ENCODE measurements at regions not wholly inside any gene's neighbourhood (a gene's known extent, or its start where the extent isn't known, plus 50 kb on each side); places are given as distances from the start of the nearest gene placed in this dataset.

DNA sequence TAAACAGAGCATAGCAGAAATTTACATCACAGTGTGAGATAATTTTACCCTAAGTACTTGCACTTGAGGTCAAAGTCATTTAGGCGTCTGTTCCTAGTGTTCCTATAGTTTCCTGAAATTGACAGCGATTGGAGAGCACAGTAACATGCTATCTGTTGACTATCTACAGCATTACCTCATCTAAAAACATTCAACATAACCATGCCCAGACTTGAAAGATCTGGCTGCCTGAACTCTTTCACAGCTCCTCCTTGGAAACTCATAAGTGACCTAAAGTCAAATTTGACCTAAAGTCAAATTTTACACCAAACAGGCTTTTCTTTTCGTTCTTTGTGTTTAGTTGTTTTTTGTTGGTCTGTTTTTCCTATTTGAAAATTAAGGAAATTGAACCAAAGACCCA lies 233.8 kb upstream of the UBASH3B start:
- peaks cover 4% of the 10 kb centered on the region for H3K27me3 Mint-ChIP-seq
- peaks cover under 1% of the 10 kb centered on the region for H3K9me3 Mint-ChIP-seq
- TF ChIP-seq, protein P1, sequence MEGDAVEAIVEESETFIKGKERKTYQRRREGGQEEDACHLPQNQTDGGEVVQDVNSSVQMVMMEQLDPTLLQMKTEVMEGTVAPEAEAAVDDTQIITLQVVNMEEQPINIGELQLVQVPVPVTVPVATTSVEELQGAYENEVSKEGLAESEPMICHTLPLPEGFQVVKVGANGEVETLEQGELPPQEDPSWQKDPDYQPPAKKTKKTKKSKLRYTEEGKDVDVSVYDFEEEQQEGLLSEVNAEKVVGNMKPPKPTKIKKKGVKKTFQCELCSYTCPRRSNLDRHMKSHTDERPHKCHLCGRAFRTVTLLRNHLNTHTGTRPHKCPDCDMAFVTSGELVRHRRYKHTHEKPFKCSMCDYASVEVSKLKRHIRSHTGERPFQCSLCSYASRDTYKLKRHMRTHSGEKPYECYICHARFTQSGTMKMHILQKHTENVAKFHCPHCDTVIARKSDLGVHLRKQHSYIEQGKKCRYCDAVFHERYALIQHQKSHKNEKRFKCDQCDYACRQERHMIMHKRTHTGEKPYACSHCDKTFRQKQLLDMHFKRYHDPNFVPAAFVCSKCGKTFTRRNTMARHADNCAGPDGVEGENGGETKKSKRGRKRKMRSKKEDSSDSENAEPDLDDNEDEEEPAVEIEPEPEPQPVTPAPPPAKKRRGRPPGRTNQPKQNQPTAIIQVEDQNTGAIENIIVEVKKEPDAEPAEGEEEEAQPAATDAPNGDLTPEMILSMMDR (IDR thresholded peaks at IDR 0.05): no peak
- H3K27ac Mint-ChIP-seq: no peak overlapping the region
- H3K4me3 Mint-ChIP-seq: no peak overlapping the region
- H3K36me3 Mint-ChIP-seq (ENCODE audit: low read depth): no peaks in the 10 kb centered on the region
- H3K4me1 Mint-ChIP-seq (ENCODE audit: low read depth): no peaks in the 10 kb centered on the region
- POLR2A ChIA-PET: interaction anchor here (0.7 kb wide), 1 partner anchor 12 kb away, joined by 4 read pairs; no protein-coding TSS in a partner anchor
- DNase-seq: no peak
- intact Hi-C loops (cut with micrococcal nuclease): no loop called here
- CTCF ChIA-PET: no interaction called here
- ATAC-seq: no peak

DNA sequence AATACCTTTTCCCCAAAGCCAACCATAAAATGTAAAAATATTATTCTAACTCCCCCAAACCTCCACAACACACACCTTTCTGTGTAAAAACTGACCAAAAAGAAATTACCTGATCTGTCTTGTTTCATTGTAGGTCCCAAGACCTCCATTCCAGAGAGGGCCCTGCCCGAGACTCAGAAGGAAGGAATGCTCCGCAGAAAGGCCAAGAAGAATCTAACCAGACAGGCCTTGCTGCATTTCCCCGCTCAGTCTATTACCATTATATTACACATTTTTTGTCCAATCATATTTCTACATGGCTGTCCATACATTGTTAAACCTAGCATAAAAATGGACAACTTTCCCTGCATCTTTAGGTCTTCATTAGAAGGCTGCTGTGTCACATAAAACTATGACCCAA lies 237.5 kb upstream of the UBASH3B start:
- ATAC-seq (no peak), DNase-seq (no peak)
- TF ChIP-seq, protein P1 (IDR thresholded peaks at IDR 0.05): no peak
- peaks cover 2% of the 10 kb centered on the region for H3K36me3 Mint-ChIP-seq (ENCODE audit: low read depth)
- no peak overlapping the region for H3K27ac Mint-ChIP-seq
- ChIA-PET CTCF (no interaction called here), POLR2A (no interaction called here)
- H3K4me3 Mint-ChIP-seq: no peak overlapping the region
- H3K27me3 Mint-ChIP-seq: peaks cover 4% of the 10 kb centered on the region
- intact Hi-C loops (cut with micrococcal nuclease): no loop called here
- no peaks in the 10 kb centered on the region for H3K4me1 Mint-ChIP-seq (ENCODE audit: low read depth)
- H3K9me3 Mint-ChIP-seq: peaks cover 12% of the 10 kb centered on the region

DNA sequence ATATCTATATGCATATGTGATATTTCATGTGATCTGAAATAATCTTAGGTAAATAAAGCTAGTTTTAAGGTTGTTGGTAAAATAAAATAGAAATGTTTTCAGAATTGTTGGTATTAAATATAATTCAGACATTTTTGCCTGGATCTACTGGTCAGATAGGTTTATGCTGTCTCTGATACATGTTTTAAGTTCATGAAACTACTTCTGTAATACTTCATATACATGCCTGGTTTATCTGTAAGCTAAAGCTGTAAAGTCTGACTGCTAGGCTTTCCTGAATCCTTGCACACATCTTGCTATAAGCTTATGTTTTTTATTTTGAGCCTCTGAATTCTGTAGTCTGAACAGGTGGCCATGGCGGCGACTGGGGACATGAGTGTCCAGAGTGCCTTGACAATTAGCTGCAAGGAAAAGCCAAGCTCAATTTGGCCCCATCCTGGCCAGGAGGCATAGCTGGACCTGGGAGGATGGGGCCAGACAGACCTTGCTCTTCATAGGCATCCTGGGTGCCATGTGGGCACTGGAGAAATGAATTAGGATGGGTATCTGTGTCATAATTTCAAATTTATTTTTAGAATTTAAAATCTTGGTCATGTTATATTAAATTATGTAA lies 241.0 kb upstream of the UBASH3B start:
- Mint-ChIP-seq H3K4me3 (no peak overlapping the region), H3K27me3 (no peaks in the 10 kb centered on the region), H3K27ac (no peak overlapping the region), H3K36me3 (ENCODE audit: low read depth) (peaks cover 2% of the 10 kb centered on the region), H3K4me1 (ENCODE audit: low read depth) (no peaks in the 10 kb centered on the region), H3K9me3 (peaks cover 12% of the 10 kb centered on the region)
- TF ChIP-seq, protein P1 (IDR thresholded peaks at IDR 0.05): no peak
- intact Hi-C loops (cut with micrococcal nuclease): no loop called here
- ATAC-seq (no peak), DNase-seq (no peak)
- ChIA-PET CTCF (no interaction called here), POLR2A (no interaction called here)

DNA sequence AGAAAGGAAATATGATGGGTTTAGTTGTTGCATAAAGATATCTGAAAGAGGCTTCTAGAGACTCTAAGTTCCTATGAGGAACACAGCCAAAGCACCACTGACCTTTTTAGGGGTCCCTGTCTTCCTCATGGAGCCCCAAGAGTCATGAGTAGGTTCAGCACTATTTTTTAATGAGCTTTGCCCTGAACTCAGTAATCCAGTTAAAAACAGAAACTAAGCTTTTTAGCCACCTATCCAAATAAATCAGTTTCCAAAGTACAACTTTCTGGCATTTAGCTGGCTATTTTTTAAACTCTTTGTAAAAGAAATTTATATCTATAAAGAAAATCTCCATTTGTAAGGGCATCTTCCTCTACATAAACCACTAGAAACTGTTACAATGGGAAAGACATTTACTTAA lies 241.8 kb upstream of the UBASH3B start:
- ChIA-PET POLR2A (no interaction called here), CTCF (no interaction called here)
- Mint-ChIP-seq H3K27ac (no peak overlapping the region), H3K36me3 (ENCODE audit: low read depth) (peaks cover 2% of the 10 kb centered on the region), H3K9me3 (peaks cover 12% of the 10 kb centered on the region), H3K4me1 (ENCODE audit: low read depth) (no peaks in the 10 kb centered on the region), H3K4me3 (no peak overlapping the region), H3K27me3 (peaks cover under 1% of the 10 kb centered on the region)
- TF ChIP-seq, protein P1 (IDR thresholded peaks at IDR 0.05): no peak
- no peak for DNase-seq
- intact Hi-C loops (cut with micrococcal nuclease): no loop called here
- ATAC-seq: no peak

DNA sequence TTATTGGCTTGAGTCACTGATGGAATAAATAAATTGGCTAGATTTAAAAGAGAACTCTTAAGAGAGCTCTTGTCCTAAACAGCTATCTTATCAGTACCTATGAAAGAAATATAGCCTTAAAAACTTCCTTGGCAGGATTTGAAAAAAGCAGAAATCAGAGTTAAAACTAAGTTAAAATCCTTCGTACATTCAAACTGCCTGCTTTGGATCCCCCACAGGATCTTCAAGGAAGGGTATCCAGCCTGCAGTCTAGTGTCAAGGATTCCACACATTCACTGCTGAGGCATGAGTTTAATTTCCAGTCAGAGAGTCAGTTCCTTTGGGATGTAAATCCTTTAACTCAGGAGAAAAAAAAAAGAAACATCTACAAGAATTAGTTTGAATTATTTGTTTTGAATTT lies 242.9 kb upstream of the UBASH3B start:
- H3K27ac Mint-ChIP-seq: no peak overlapping the region
- CTCF ChIA-PET: interaction anchor here (0.9 kb wide), 1 partner anchor 92 kb away, joined by 3 read pairs; no protein-coding TSS in a partner anchor

More for the DNA sequence above, 242.9 kb upstream of the UBASH3B start:
- Mint-ChIP-seq H3K36me3 (ENCODE audit: low read depth) (peaks cover 2% of the 10 kb centered on the region), H3K27me3 (peaks cover 3% of the 10 kb centered on the region), H3K9me3 (peaks cover 12% of the 10 kb centered on the region), H3K4me1 (ENCODE audit: low read depth) (no peaks in the 10 kb centered on the region), H3K4me3 (no peak overlapping the region)
- intact Hi-C loops (cut with micrococcal nuclease): no loop called here
- ATAC-seq: no peak
- POLR2A ChIA-PET: no interaction called here
- TF ChIP-seq, protein P1 (IDR thresholded peaks at IDR 0.05): no peak
- DNase-seq: no peak

All from activated CD8-positive, alpha-beta T cell treated with anti-CD3 and anti-CD28 coated beads for 36 hours (primary cell).